ENCODE measurements at regions not wholly inside any gene's neighbourhood (a gene's known extent, or its start where the extent isn't known, plus 50 kb on each side); places are given as distances from the start of the nearest gene placed in this dataset.
"Not testable (repeated sequence)": the region's sequence is repeated elsewhere in the genome, so short reads cannot be mapped to it uniquely, and the experiment has no call there.

GRCh38 chr13:56528040-56528790 is 612.5 kb upstream of the PRR20A start:
- no peaks in the 10 kb centered on the region for H3K36me3 Mint-ChIP-seq
- H3K4me3 Mint-ChIP-seq, result no peak overlapping the region
- Histone ChIP-seq H3K27me3 (ENCODE audit: control insufficient read depth, insufficient read depth, low read length) (no peaks in the 10 kb centered on the region), H3K27ac (ENCODE audit: low read length) (no peak overlapping the region), H3K4me1 (ENCODE audit: control insufficient read depth, insufficient read depth, low read length) (no peaks in the 10 kb centered on the region), H3K9me3 (ENCODE audit: control insufficient read depth, insufficient read depth, low read length) (peaks cover 6% of the 10 kb centered on the region), H3K36me3 (ENCODE audit: control insufficient read depth, insufficient read depth, low read length) (no peaks in the 10 kb centered on the region), H3K4me3 (ENCODE audit: low read length) (no peak overlapping the region)
- no peak overlapping the region for H3K27ac Mint-ChIP-seq
- intact Hi-C loops (cut with micrococcal nuclease), result no loop called here
- DNase-seq (no peak), ATAC-seq (no peak)
- no CpG with 5 or more reads among the region's 1 CpG for WGBS (ENCODE audit: insufficient coverage)
- no peak for TF ChIP-seq CTCF (IDR thresholded peaks at IDR 0.05)
- H3K9me3 Mint-ChIP-seq, result peaks cover 11 to 20% of the 10 kb centered on the region in 2 donors
- no peaks in the 10 kb centered on the region for H3K4me1 Mint-ChIP-seq
- H3K27me3 Mint-ChIP-seq (ENCODE audit: low read depth in 2 of 2), result no peaks in the 10 kb centered on the region

- Mint-ChIP-seq H3K4me1 (no peaks in the 10 kb centered on the region), H3K27ac (no peak overlapping the region), H3K36me3 (no peaks in the 10 kb centered on the region), H3K4me3 (no peak overlapping the region), H3K9me3 (peaks cover 9 to 18% of the 10 kb centered on the region in 2 donors), H3K27me3 (ENCODE audit: low read depth in 2 of 2) (no peaks in the 10 kb centered on the region)
- H3K27me3 ChIP-seq (ENCODE audit: control insufficient read depth, insufficient read depth, low read length), result no peaks in the 10 kb centered on the region
- intact Hi-C loops (cut with micrococcal nuclease), result no loop called here
- no peaks in the 10 kb centered on the region for H3K9me3 ChIP-seq (ENCODE audit: control insufficient read depth, insufficient read depth, low read length)
- ATAC-seq, result no peak
- no peaks in the 10 kb centered on the region for H3K36me3 ChIP-seq (ENCODE audit: control insufficient read depth, insufficient read depth, low read length)
- TF ChIP-seq CTCF (IDR thresholded peaks at IDR 0.05), result no peak
- H3K4me3 ChIP-seq (ENCODE audit: low read length), result no peak overlapping the region
- WGBS (ENCODE audit: insufficient coverage), result 100% methylated on average over 1 of the region's 1 CpG
- no peak for DNase-seq
- no peaks in the 10 kb centered on the region for H3K4me1 ChIP-seq (ENCODE audit: control insufficient read depth, insufficient read depth, low read length)
- no peak overlapping the region for H3K27ac ChIP-seq (ENCODE audit: low read length)
Observed at GRCh38 chr13:56530096-56530495, 610.6 kb upstream of the PRR20A start.

GRCh38 chr13:56547921-56548320 is 592.8 kb upstream of the PRR20A start:
- H3K27me3 Mint-ChIP-seq (ENCODE audit: low read depth in 2 of 2); H3K36me3 Mint-ChIP-seq; DNase-seq; H3K4me1 ChIP-seq (ENCODE audit: control insufficient read depth, insufficient read depth, low read length); H3K27me3 ChIP-seq (ENCODE audit: control insufficient read depth, insufficient read depth, low read length); intact Hi-C loops (cut with micrococcal nuclease); H3K4me1 Mint-ChIP-seq; H3K36me3 ChIP-seq (ENCODE audit: control insufficient read depth, insufficient read depth, low read length); H3K4me3 ChIP-seq (ENCODE audit: low read length); H3K4me3 Mint-ChIP-seq; H3K9me3 ChIP-seq (ENCODE audit: control insufficient read depth, insufficient read depth, low read length); ATAC-seq; H3K27ac Mint-ChIP-seq; H3K27ac ChIP-seq (ENCODE audit: low read length): not testable (repeated sequence)
- 93% methylated on average over 11 of the region's 11 CpGs for WGBS (ENCODE audit: insufficient coverage)
- peaks cover 5 to 13% of the 10 kb centered on the region in 2 donors for H3K9me3 Mint-ChIP-seq

GRCh38 chr13:56558698-56559320 is 581.9 kb upstream of the PRR20A start:
- Mint-ChIP-seq H3K27ac (no peak overlapping the region), H3K27me3 (ENCODE audit: low read depth in 2 of 2) (no peaks in the 10 kb centered on the region), H3K4me1 (no peaks in the 10 kb centered on the region), H3K36me3 (peaks cover 6% of the 10 kb centered on the region), H3K9me3 (peaks cover 11 to 28% of the 10 kb centered on the region in 2 donors), H3K4me3 (no peak overlapping the region)
- Histone ChIP-seq H3K27ac (ENCODE audit: low read length) (no peak overlapping the region), H3K4me1 (ENCODE audit: control insufficient read depth, insufficient read depth, low read length) (no peaks in the 10 kb centered on the region), H3K27me3 (ENCODE audit: control insufficient read depth, insufficient read depth, low read length) (no peaks in the 10 kb centered on the region), H3K9me3 (ENCODE audit: control insufficient read depth, insufficient read depth, low read length) (peaks cover 5% of the 10 kb centered on the region), H3K4me3 (ENCODE audit: low read length) (no peak overlapping the region), H3K36me3 (ENCODE audit: control insufficient read depth, insufficient read depth, low read length) (no peaks in the 10 kb centered on the region)
- ATAC-seq (no peak), DNase-seq (no peak)
- intact Hi-C loops (cut with micrococcal nuclease), result no loop called here
- 74% methylated on average over 4 of the region's 4 CpGs for WGBS (ENCODE audit: insufficient coverage)
- TF ChIP-seq CTCF (IDR thresholded peaks at IDR 0.05), result no peak
